Spleen (tissue), 3 donors: ENCODE measurements at regions not wholly inside any gene's neighbourhood (a gene's known extent, or its start where the extent isn't known, plus 50 kb on each side); places are given as distances from the start of the nearest gene placed in this dataset.

Source experiments
- POLR2A ChIP-seq, 3 donors: fragments of 450-650 bp; IDR thresholded peaks; one replicate each; pipeline ENCODE4 v1.5.1; 2017; ENCODE audit warnings: antibody characterized with exemption in 3 of 3, mild to moderate bottlenecking in 1 of 3
- POLR2AphosphoS5 ChIP-seq, 3 donors: sonication (generic); formaldehyde crosslinking; IDR thresholded peaks; one replicate each; pipeline ENCODE4 v1.5.1; 2017; ENCODE audit warnings: antibody characterized with exemption in 3 of 3

DNA sequence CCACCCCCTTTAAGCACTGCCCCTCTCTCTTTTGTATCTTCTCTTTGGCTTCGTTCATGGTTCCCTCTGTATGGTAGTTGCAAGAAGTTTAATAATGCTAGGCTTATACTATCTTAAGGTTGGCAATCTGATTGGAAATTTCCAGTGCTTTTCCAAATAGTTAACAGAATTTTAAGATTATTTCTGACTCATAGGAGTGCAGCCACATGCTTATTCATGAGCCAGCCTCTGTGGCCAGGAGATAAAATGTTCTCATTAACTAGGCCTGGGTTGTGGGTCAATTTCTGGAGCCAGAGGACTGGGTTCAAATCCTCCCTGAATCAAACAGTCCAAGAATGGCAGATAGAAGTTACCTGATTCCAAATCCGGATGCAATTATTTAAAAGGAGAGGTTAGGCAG lies 103.1 kb downstream of the ATP6V1G3 start:
- TF ChIP-seq POLR2AphosphoS5 (IDR thresholded peaks at IDR 0.05), result no peak
- no peak for TF ChIP-seq POLR2A (IDR thresholded peaks at IDR 0.05)
